T-helper 22 cell (primary cell): ENCODE measurements at regions not wholly inside any gene's neighbourhood (a gene's known extent, or its start where the extent isn't known, plus 50 kb on each side); places are given as distances from the start of the nearest gene placed in this dataset.

ENCODE experiments used
- DNase-seq: peaks from one replicate; pipeline ENCODE4 v3.0.0-alpha.2; 2020; ENCODE audit warnings: low read depth

GRCh38 chr1:232477728-232478127 lies 152.2 kb downstream of the SIPA1L2 start:
- DNase-seq = no peak

- DNase-seq = no peak
Observed at GRCh38 chr1:232476538-232476950, 153.4 kb downstream of the SIPA1L2 start.

- DNase-seq = no peak
Observed at GRCh38 chr1:232474826-232475225, 155.1 kb downstream of the SIPA1L2 start.

GRCh38 chr1:232473900-232474299 lies 156.0 kb downstream of the SIPA1L2 start:
- no peak for DNase-seq

- DNase-seq = no peak
Observed at GRCh38 chr1:232473324-232473723, 156.6 kb downstream of the SIPA1L2 start.

GRCh38 chr1:232472485-232473041 lies 157.4 kb downstream of the SIPA1L2 start:
- DNase-seq = no peak

GRCh38 chr1:232471250-232471649 lies 158.7 kb downstream of the SIPA1L2 start:
- no peak for DNase-seq

GRCh38 chr1:232470711-232471110 lies 159.2 kb downstream of the SIPA1L2 start:
- DNase-seq = no peak

- DNase-seq = no peak
Observed at GRCh38 chr1:232468249-232468648, 161.7 kb downstream of the SIPA1L2 start.

- no peak for DNase-seq
Observed at GRCh38 chr1:232467073-232467760, 162.7 kb downstream of the SIPA1L2 start.

GRCh38 chr1:232464325-232464724 lies 165.6 kb downstream of the SIPA1L2 start:
- no peak for DNase-seq

- no peak for DNase-seq
Observed at GRCh38 chr1:232463225-232463624, 166.7 kb downstream of the SIPA1L2 start.

- DNase-seq = no peak
Observed at GRCh38 chr1:232462213-232462612, 167.7 kb downstream of the SIPA1L2 start.

- DNase-seq = no peak
Observed at GRCh38 chr1:232459826-232460225, 170.1 kb downstream of the SIPA1L2 start.

- no peak for DNase-seq
Observed at GRCh38 chr1:232459087-232459486, 170.8 kb downstream of the SIPA1L2 start.

- DNase-seq = no peak
Observed at GRCh38 chr1:232457595-232457994, 172.3 kb downstream of the SIPA1L2 start.

- DNase-seq = no peak
Observed at GRCh38 chr1:232456714-232457113, 173.2 kb downstream of the SIPA1L2 start.

- DNase-seq = no peak
Observed at GRCh38 chr1:232454227-232454886, 175.6 kb downstream of the SIPA1L2 start.

- no peak for DNase-seq
Observed at GRCh38 chr1:232452736-232453440, 177.0 kb downstream of the SIPA1L2 start.

GRCh38 chr1:232452117-232452516 lies 177.8 kb downstream of the SIPA1L2 start:
- DNase-seq = no peak

- DNase-seq = no peak
Observed at GRCh38 chr1:232451506-232451905, 178.4 kb downstream of the SIPA1L2 start.

- DNase-seq = no peak
Observed at GRCh38 chr1:232450615-232451014, 179.3 kb downstream of the SIPA1L2 start.

- no peak for DNase-seq
Observed at GRCh38 chr1:232447125-232447524, 182.8 kb downstream of the SIPA1L2 start.
